ENCODE measurements at regions not wholly inside any gene's neighbourhood (a gene's known extent, or its start where the extent isn't known, plus 50 kb on each side); places are given as distances from the start of the nearest gene placed in this dataset.
"Not testable (repeated sequence)": the region's sequence is repeated elsewhere in the genome, so short reads cannot be mapped to it uniquely, and the experiment has no call there.

DNA sequence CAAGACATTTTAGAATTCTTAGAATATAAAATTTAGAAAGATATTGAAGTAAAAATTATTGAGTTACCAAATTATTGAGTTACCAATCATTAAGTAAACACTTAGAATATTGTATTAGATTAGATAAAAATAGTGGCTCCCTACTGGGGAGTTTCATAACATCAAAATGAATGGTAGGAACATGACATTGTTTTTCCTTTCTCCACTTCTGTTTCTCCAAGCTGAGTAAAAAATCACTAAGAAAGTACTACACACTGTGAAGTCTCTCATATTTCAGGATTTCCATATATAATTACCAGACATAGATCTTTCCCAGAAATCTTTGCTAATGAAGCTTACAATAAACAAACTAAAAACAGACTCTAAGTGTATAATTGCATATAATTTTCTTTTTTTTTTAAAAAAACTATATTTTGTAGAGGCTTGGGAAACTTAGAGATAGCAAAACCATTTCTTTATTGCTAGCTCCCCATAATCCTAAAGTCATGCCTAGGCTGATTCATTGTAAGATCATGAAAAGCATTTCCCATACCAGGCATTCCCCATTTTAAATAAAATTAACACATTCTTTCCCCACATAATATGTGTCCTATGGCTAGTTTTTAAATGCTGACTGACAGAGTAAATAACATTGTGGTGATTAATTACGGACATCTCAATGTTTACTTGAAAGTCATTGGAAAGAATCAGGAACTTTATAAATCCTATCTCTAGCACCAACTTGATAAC is 1408.7 kb upstream of the GOT2 start:
- no peak overlapping the region for H2AFZ ChIP-seq (ENCODE audit: low read length)
- no peak overlapping the region for H3K4me2 ChIP-seq (ENCODE audit: low read length)
- no peaks in the 10 kb centered on the region for H3K79me2 ChIP-seq (ENCODE audit: low read length)
- ChIA-PET POLR2A (ENCODE audit: unreplicated experiment) (no interaction called here), CTCF (no interaction called here)
- H3K27me3 ChIP-seq (ENCODE audit: low read length), result no peaks in the 10 kb centered on the region
- no TSS peak for BruUV-seq (replicated peaks)
- no peaks in the 10 kb centered on the region for H3K9me2 ChIP-seq (replicated peaks; ENCODE audit: low read length)
- TF ChIP-seq, protein P1, sequence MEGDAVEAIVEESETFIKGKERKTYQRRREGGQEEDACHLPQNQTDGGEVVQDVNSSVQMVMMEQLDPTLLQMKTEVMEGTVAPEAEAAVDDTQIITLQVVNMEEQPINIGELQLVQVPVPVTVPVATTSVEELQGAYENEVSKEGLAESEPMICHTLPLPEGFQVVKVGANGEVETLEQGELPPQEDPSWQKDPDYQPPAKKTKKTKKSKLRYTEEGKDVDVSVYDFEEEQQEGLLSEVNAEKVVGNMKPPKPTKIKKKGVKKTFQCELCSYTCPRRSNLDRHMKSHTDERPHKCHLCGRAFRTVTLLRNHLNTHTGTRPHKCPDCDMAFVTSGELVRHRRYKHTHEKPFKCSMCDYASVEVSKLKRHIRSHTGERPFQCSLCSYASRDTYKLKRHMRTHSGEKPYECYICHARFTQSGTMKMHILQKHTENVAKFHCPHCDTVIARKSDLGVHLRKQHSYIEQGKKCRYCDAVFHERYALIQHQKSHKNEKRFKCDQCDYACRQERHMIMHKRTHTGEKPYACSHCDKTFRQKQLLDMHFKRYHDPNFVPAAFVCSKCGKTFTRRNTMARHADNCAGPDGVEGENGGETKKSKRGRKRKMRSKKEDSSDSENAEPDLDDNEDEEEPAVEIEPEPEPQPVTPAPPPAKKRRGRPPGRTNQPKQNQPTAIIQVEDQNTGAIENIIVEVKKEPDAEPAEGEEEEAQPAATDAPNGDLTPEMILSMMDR (conservative IDR thresholded peaks at IDR 0.05; ENCODE audit: low read depth, low read length), result no peak
- TF ChIP-seq EZH2 (IDR thresholded peaks at IDR 0.05; ENCODE audit: low read length, unreplicated experiment), result no peak
- TF ChIP-seq EZH2phosphoT487 (IDR thresholded peaks at IDR 0.05; ENCODE audit: borderline replicate concordance, low read length), result no peak
- no peak overlapping the region for H3K27ac ChIP-seq (ENCODE audit: low read length)
- no peaks in the 10 kb centered on the region for H4K20me1 ChIP-seq (ENCODE audit: low read length)
- H3K4me1 ChIP-seq (ENCODE audit: insufficient read depth, low read length), result no peaks in the 10 kb centered on the region
- no peak overlapping the region for H3K9ac ChIP-seq (ENCODE audit: low read length)
- H3K4me3 ChIP-seq (ENCODE audit: low read length), result no peak overlapping the region
- no peaks in the 10 kb centered on the region for H3K9me3 ChIP-seq (ENCODE audit: low read length)
- DNase-seq, result no peak
- no peaks in the 10 kb centered on the region for H3F3A ChIP-seq (ENCODE audit: low read length, unreplicated experiment)
- intact Hi-C loops (cut with micrococcal nuclease), result no loop called here
- no peak for ATAC-seq
- no peaks in the 10 kb centered on the region for H3K36me3 ChIP-seq (ENCODE audit: low read depth, low read length)

DNA sequence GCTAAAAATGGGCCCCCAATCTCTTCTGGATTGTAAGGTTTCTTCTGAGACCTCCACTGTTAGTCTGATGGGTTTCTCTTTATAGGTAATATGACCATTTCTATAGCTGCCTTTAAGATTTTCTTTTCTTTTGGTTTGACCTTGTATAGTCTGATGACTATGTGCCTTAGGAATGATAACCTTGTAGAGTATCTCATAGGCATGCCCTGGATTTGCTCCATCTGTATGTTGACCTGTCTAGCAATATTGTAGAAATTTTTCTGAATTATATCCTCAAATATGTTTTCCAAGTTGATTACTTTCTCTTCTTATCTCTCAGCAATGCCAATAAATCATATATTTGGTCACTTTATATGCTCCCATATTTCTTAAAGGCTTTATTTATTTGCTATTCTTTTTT is 1403.8 kb upstream of the GOT2 start:
- no peaks in the 10 kb centered on the region for H3K27me3 ChIP-seq (ENCODE audit: low read length)
- H3K4me3 ChIP-seq (ENCODE audit: low read length), result no peak overlapping the region
- H3K79me2 ChIP-seq (ENCODE audit: low read length), result no peaks in the 10 kb centered on the region
- no peak overlapping the region for H3K4me2 ChIP-seq (ENCODE audit: low read length)
- TF ChIP-seq EZH2 (IDR thresholded peaks at IDR 0.05; ENCODE audit: low read length, unreplicated experiment) (no peak), EZH2phosphoT487 (IDR thresholded peaks at IDR 0.05; ENCODE audit: borderline replicate concordance, low read length) (no peak)
- TF ChIP-seq, protein P1 (conservative IDR thresholded peaks at IDR 0.05; ENCODE audit: low read depth, low read length), result no peak
- no peak overlapping the region for H2AFZ ChIP-seq (ENCODE audit: low read length)
- POLR2A ChIA-PET (ENCODE audit: unreplicated experiment), result no interaction called here
- no peak overlapping the region for H3K9ac ChIP-seq (ENCODE audit: low read length)
- no peak for ATAC-seq
- BruUV-seq (replicated peaks), result no TSS peak
- no peaks in the 10 kb centered on the region for H4K20me1 ChIP-seq (ENCODE audit: low read length)
- no peaks in the 10 kb centered on the region for H3K9me2 ChIP-seq (replicated peaks; ENCODE audit: low read length)
- intact Hi-C loops (cut with micrococcal nuclease), result no loop called here
- no peak overlapping the region for H3K27ac ChIP-seq (ENCODE audit: low read length)
- no peaks in the 10 kb centered on the region for H3K9me3 ChIP-seq (ENCODE audit: low read length)
- H3K36me3 ChIP-seq (ENCODE audit: low read depth, low read length), result no peaks in the 10 kb centered on the region
- CTCF ChIA-PET, result no interaction called here
- no peaks in the 10 kb centered on the region for H3K4me1 ChIP-seq (ENCODE audit: insufficient read depth, low read length)
- no peaks in the 10 kb centered on the region for H3F3A ChIP-seq (ENCODE audit: low read length, unreplicated experiment)
- no peak for DNase-seq

DNA sequence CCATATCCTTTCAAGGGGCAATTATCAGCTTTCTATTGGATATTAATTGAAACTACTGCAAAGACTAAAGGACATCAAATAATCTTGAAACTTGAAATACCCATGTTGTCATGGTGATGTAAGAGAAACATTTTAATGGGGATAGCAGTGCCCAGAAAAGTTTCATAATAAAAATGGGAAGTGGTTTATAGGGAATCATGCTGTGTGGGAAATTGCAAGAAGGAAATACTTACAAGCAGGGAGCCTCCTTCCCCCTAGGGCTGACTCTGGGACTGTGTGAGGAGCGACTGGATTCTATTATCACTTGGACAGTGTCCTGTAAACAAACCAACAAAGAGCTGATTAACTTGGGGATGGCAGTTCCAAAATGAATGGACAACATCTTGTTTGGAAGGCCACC is 1393.1 kb upstream of the GOT2 start:
- H3F3A ChIP-seq (ENCODE audit: low read length, unreplicated experiment), result no peaks in the 10 kb centered on the region
- H2AFZ ChIP-seq (ENCODE audit: low read length), result no peak overlapping the region
- H3K36me3 ChIP-seq (ENCODE audit: low read depth, low read length), result no peaks in the 10 kb centered on the region
- ATAC-seq (no peak), DNase-seq (no peak)
- intact Hi-C loops (cut with micrococcal nuclease), result no loop called here
- no peaks in the 10 kb centered on the region for H3K4me1 ChIP-seq (ENCODE audit: insufficient read depth, low read length)
- ChIA-PET POLR2A (ENCODE audit: unreplicated experiment) (no interaction called here), CTCF (no interaction called here)
- no peaks in the 10 kb centered on the region for H3K9me3 ChIP-seq (ENCODE audit: low read length)
- no peak overlapping the region for H3K9ac ChIP-seq (ENCODE audit: low read length)
- H3K4me3 ChIP-seq (ENCODE audit: low read length), result no peak overlapping the region
- H3K79me2 ChIP-seq (ENCODE audit: low read length), result no peaks in the 10 kb centered on the region
- BruUV-seq (replicated peaks), result no TSS peak
- no peaks in the 10 kb centered on the region for H3K27me3 ChIP-seq (ENCODE audit: low read length)
- TF ChIP-seq, protein P1 (conservative IDR thresholded peaks at IDR 0.05; ENCODE audit: low read depth, low read length), result no peak
- TF ChIP-seq EZH2 (IDR thresholded peaks at IDR 0.05; ENCODE audit: low read length, unreplicated experiment) (no peak), EZH2phosphoT487 (IDR thresholded peaks at IDR 0.05; ENCODE audit: borderline replicate concordance, low read length) (no peak)
- H3K27ac ChIP-seq (ENCODE audit: low read length), result no peak overlapping the region
- H3K4me2 ChIP-seq (ENCODE audit: low read length), result no peak overlapping the region
- H4K20me1 ChIP-seq (ENCODE audit: low read length), result no peaks in the 10 kb centered on the region
- H3K9me2 ChIP-seq (replicated peaks; ENCODE audit: low read length), result no peaks in the 10 kb centered on the region

DNA sequence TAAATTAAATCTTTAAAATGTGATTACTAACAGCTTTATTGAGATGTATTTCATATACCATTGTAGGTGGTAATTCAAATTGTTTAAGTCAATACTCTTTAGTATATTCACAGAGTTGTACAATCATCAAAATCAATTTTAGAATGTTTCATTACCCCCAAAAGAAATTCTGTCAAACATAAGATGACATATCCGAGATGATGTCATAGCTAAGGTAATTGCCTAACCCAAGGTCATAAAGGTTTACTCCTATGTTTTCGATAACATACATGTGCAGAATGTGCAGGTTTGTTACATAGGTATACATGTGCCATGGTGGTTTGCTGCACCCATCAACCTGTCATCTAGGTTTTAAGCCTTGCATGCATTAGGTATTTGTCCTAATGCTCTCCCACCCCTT is 1392.0 kb upstream of the GOT2 start:
- DNase-seq; H3K9ac ChIP-seq (ENCODE audit: low read length); H3K9me2 ChIP-seq (replicated peaks; ENCODE audit: low read length); POLR2A ChIA-PET (ENCODE audit: unreplicated experiment); H2AFZ ChIP-seq (ENCODE audit: low read length); CTCF ChIA-PET; H3K4me2 ChIP-seq (ENCODE audit: low read length); intact Hi-C loops (cut with micrococcal nuclease); ATAC-seq; H3K36me3 ChIP-seq (ENCODE audit: low read depth, low read length); BruUV-seq (replicated peaks); H3K27me3 ChIP-seq (ENCODE audit: low read length); H3K4me3 ChIP-seq (ENCODE audit: low read length); H3F3A ChIP-seq (ENCODE audit: low read length, unreplicated experiment); H4K20me1 ChIP-seq (ENCODE audit: low read length); H3K79me2 ChIP-seq (ENCODE audit: low read length); H3K27ac ChIP-seq (ENCODE audit: low read length); H3K4me1 ChIP-seq (ENCODE audit: insufficient read depth, low read length); H3K9me3 ChIP-seq (ENCODE audit: low read length): not testable (repeated sequence)

Data from PC-3 (cell line).